COR-L47 (cell line): ENCODE measurements at regions not wholly inside any gene's neighbourhood (a gene's known extent, or its start where the extent isn't known, plus 50 kb on each side); places are given as distances from the start of the nearest gene placed in this dataset.
A peak's percentile ranks its signal among the peaks of the same experiment; 100 is the strongest.
"Not testable (repeated sequence)": the region's sequence is repeated elsewhere in the genome, so short reads cannot be mapped to it uniquely, and the experiment has no call there.

Source experiments
- DNase-seq: peaks from one replicate; lab custom pipeline; 2025; lab: John Stamatoyannopoulos, UW

DNA sequence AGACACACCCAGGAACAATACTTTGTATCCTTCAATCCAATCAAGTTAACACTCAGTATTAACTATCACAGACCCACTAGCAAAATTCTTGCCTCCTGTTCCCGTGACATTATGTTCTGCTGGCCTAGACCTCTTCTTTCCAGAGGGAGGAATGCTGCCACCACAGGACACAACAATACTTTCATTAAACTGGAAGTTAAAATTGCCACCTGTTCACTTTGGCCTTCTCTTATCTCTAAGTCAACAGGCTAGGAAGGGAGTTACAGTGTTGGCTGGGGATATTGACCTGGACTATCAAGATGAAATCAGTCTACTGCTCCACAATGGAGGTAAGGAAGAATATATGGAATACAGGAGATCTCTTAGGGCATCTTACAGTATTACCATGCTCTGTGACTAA, 1000.4 kb upstream of the GBE1 start:
- no peak for DNase-seq

- DNase-seq, result no peak
Observed at GRCh38 chr3:82745544-82745943, 984.1 kb upstream of the GBE1 start.

DNA sequence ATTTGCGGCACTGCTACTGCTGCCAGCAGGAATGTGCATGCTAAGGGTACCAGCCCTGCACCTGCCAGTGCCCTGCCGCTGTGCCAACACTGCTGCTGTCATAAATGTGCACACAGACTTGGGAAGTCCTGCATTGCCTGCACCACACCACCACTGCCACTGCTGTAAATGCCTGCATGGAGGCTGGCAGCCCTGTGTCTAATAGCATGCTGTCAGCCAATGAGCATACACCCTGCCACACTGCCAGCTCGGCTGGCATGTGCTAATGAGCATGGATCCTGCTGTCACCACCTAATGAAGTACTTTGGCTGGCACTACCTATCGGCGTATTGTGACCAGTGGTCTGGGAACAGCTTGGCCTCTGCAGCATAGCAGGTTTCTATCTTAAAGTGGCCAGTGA, 981.8 kb upstream of the GBE1 start:
- DNase-seq, result no peak

DNA sequence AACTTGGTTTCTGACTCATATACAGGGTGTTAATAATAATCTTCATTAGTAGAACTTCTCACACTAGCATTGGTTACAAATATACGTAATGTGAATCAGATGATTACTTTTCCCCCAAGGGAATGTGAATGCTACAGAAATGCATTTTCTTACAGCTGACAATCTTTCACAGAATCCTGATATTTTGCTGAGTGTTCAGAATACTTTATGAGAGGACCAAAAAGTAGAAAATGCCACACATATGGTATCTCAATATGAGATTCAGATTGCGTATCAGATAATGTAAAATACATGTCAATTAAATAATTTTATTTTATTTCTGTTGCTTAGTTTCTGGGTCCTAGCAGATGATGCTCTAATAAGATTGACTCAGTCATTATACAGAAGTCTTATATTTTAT, 979.9 kb upstream of the GBE1 start:
- no peak for DNase-seq

GRCh38 chr3:82739390-82739789, 977.9 kb upstream of the GBE1 start:
- no peak for DNase-seq

- no peak for DNase-seq
Observed at GRCh38 chr3:82736696-82737277, 975.3 kb upstream of the GBE1 start.

GRCh38 chr3:82715091-82715856, 953.8 kb upstream of the GBE1 start:
- DNase-seq, result no peak

- no peak for DNase-seq
Observed at GRCh38 chr3:82707035-82707434, 945.6 kb upstream of the GBE1 start.

DNA sequence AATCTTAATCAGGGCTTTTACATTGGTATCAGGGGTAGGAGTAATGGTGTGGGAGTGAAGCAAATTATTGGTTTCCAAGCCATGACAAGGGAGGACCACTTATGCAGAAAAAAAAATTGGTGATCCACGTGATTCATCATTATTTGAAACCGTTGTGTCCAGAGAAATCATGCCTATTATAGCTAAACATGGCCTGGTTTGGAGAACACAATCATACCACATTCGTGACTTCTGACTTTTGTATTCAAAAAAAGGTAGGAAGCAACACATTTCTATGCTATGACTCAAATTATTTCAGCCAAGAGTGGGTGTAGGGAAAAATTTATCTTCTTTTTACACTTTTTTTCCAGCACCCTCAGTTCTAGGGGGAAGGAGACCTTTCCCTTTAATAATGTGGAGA, 924.3 kb upstream of the GBE1 start:
- DNase-seq, result no peak

DNA sequence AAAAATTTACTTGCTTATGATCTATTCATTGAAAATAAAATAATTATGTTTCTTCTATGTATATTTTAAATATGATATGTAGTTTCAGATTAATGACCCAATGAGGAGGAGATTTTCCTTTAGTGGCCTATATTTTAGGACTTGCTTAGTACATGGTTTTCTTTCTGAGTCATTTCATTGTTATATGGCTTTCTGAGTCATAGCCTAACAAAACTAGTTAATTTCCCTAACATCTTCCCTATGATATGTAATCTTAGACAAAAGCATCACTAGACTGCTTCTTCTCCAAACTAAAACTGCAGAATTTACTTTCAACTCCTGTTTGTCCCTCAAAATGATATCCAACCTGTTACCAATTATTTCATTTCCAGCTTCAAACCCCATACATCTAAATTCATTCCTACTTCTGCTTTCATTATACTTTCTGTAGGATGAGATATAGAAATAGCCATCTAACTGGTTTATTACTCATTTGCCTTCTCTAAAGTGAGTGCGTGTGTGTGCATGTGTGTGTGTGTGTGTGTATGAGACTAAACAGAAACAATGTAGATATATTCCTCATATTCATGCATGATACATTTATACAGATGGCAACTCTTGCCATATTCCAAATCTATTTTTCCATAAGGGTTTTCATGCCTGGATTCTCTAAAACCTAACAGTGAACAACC, 915.0 kb upstream of the GBE1 start:
- DNase-seq, result no peak

DNA sequence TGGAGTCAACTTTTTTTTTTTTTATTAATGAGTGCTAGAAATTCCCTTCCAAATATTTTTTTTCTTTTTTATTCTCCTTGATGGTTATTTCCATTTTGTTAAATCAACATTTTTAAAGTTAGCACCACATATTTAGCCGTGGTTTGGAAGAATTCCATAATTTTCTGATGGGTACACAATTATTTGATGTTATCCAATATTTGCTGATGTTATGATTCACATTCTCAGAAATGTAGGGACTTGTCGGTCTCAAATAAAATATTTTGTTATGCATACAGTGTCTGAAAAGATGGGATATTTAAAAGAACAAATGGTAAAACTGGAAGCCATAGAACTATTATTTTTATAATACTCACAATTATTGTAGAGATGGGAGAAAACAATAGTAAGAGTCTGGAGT, 911.5 kb upstream of the GBE1 start:
- DNase-seq, result no peak

DNA sequence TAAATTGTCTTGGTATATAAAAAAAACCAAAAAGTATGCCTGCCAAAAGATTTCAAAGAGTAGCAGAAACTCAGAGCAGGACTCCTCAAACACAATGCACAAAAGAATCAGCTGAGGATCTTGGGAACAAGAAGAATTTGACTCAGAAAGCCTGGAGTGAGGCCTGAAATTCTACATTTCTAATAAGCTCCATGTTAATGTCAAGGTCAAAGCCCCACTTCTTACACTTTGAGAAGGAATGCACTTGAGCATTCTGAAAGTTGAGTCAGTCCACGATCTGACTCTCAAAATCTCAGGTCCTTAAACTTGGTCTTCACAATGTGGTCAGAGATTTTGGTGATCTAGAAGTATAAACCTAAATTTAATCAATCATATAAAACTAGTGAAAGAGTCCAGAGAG, 910.0 kb upstream of the GBE1 start:
- DNase-seq, result no peak

- peak; percentile 22 for DNase-seq
Observed at GRCh38 chr3:82654708-82655107, 893.3 kb upstream of the GBE1 start.

DNA sequence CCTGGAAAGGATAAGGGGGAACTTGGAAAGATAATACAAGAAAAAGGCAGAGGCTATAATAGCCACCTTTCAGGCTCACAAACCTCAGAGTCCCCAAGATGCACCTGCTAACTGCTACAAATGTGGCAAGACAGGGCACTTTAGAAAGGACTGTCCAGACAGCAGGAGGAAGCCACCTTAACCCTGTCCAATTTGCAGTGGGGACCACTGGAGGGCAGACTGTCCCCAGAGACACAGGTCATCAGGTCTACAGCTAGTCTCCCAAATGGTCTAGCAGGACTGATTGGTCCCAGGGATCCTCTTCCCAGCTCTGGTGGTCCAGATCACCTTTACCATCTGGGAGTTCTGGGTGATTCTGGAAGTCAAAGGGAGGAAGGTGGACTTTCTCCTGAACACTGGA, 882.5 kb upstream of the GBE1 start:
- DNase-seq, result no peak

- no peak for DNase-seq
Observed at GRCh38 chr3:82641701-82642100, 880.3 kb upstream of the GBE1 start.

- no peak for DNase-seq
Observed at GRCh38 chr3:82640254-82640653, 878.8 kb upstream of the GBE1 start.

DNA sequence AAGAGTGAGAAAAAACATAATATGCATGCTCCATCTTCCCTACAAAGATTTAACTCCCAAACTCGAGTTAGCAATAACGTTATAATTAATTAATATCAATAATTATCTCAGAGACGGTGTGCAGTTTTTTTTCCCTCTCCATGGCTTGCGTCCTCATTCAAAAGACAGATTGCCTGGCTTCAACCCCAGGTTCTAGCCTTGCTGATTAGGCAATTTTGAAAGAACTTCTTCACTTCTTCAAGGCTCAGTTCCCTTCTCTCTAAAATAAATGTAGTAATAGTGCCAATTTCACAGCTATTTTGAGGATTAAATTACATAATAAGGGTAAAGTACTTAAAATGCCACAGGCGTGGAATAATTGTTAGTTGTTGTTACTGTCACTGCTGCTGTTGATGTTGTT, 876.1 kb upstream of the GBE1 start:
- no peak for DNase-seq

- no peak for DNase-seq
Observed at GRCh38 chr3:82636177-82636576, 874.7 kb upstream of the GBE1 start.

GRCh38 chr3:82633319-82633718, 871.9 kb upstream of the GBE1 start:
- no peak for DNase-seq

- no peak for DNase-seq
Observed at GRCh38 chr3:82629937-82630336, 868.5 kb upstream of the GBE1 start.

DNA sequence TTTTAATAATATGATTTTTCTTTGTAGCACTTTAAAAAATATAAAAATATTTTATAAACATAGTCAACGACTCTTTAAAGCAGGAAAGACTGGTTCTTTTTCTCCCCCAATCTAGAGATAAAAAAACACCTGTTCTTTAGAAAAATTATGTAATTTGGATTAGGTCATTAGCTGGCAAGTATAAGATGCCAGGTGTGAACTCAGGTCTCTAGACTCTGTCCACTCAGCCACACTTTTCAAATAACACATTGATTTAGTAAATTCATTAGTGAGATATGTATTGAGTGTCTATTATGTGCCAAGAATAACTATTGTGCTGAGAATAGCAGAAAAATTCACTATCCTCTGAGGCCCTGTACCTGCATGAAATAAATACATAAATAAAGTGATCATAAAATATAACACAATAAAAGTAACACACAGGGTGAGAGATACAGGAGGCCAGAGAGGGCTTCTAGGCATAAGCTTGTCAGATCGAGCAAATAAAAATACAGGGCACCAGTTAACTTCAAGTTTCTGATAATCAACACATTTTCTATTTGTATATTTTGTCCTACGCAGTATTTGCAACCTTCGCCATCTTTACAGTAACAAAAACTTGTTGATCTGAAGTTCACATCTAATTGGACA, 867.1 kb upstream of the GBE1 start:
- no peak for DNase-seq

DNA sequence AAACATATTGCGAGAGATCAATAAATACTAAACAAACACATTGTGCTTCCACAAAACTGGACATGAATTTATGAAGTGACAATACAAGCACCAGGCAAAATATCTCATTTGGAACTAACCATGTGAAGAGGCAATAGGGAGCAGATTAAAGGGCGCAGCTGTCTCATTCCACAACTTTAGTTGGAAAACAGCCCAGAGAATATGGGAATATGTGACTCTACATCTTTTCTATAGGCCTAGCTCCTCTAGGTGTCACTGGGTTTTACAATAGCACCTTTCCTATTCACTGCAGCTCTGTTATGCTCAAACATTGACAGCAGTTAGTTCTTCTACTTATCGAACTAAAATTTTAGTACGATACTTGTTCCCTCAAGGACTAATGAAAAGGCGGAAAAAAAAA, 866.3 kb upstream of the GBE1 start:
- DNase-seq, result no peak

GRCh38 chr3:82620744-82621143, 859.3 kb upstream of the GBE1 start:
- DNase-seq, result not testable (repeated sequence)
